Tibial nerve (tissue), 4 donors: ENCODE measurements at regions not wholly inside any gene's neighbourhood (a gene's known extent, or its start where the extent isn't known, plus 50 kb on each side); places are given as distances from the start of the nearest gene placed in this dataset.

Experiments
- CTCF ChIP-seq, 5 experiments: fragments of 200-600 bp in 3 of 5; fragments of 450-650 bp in 2 of 5; sonication (generic) in 3 of 5; IDR thresholded peaks; one replicate each; pipeline ENCODE4 v1.5.1; 2016 to 2019; ENCODE audit warnings: antibody characterized with exemption in 5 of 5, mild to moderate bottlenecking in 3 of 5, moderate library complexity in 2 of 5
- EP300 ChIP-seq, 2 donors: sonication (generic); formaldehyde crosslinking; IDR thresholded peaks; one replicate each; pipeline ENCODE4 v1.6.1; 2017; ENCODE audit warnings: antibody characterized with exemption in 2 of 2, mild to moderate bottlenecking in 1 of 2
- POLR2A ChIP-seq, 2 donors: fragments of 450-650 bp; IDR thresholded peaks; one replicate each; pipeline ENCODE4 v1.6.1; 2017; ENCODE audit warnings: antibody characterized with exemption in 2 of 2, mild to moderate bottlenecking in 2 of 2, moderate library complexity in 2 of 2

- TF ChIP-seq CTCF (IDR thresholded peaks at IDR 0.05) (no peak), EP300 (IDR thresholded peaks at IDR 0.05) (no peak), POLR2A (IDR thresholded peaks at IDR 0.05) (no peak)
Observed at GRCh38 chr6:49155316-49155715, 307.7 kb downstream of the MMUT start.
